ENCODE measurements at regions not wholly inside any gene's neighbourhood (a gene's known extent, or its start where the extent isn't known, plus 50 kb on each side); places are given as distances from the start of the nearest gene placed in this dataset.

GRCh38 chr13:107466326-107467099, 748.8 kb downstream of the LIG4 start:
- Mint-ChIP-seq H3K27ac (no peak overlapping the region), H3K4me1 (no peaks in the 10 kb centered on the region), H3K27me3 (ENCODE audit: low read depth) (no peaks in the 10 kb centered on the region), H3K9me3 (no peaks in the 10 kb centered on the region), H3K36me3 (ENCODE audit: low read depth) (no peaks in the 10 kb centered on the region), H3K4me3 (no peak overlapping the region)
- TF ChIP-seq CTCF (IDR thresholded peaks at IDR 0.05; ENCODE audit: unreplicated experiment in 3 of 3) = no peak

GRCh38 chr13:107462501-107462900, 752.8 kb downstream of the LIG4 start:
- no peak for TF ChIP-seq CTCF (IDR thresholded peaks at IDR 0.05; ENCODE audit: unreplicated experiment in 3 of 3)
- Mint-ChIP-seq H3K27me3 (ENCODE audit: low read depth) (no peaks in the 10 kb centered on the region), H3K4me1 (no peaks in the 10 kb centered on the region), H3K36me3 (ENCODE audit: low read depth) (no peaks in the 10 kb centered on the region), H3K9me3 (no peaks in the 10 kb centered on the region), H3K4me3 (no peak overlapping the region), H3K27ac (no peak overlapping the region)

GRCh38 chr13:107461751-107462150, 753.6 kb downstream of the LIG4 start:
- Mint-ChIP-seq H3K36me3 (ENCODE audit: low read depth) (no peaks in the 10 kb centered on the region), H3K27ac (no peak overlapping the region), H3K4me3 (no peak overlapping the region), H3K9me3 (no peaks in the 10 kb centered on the region), H3K4me1 (no peaks in the 10 kb centered on the region), H3K27me3 (ENCODE audit: low read depth) (no peaks in the 10 kb centered on the region)
- TF ChIP-seq CTCF (IDR thresholded peaks at IDR 0.05; ENCODE audit: unreplicated experiment in 3 of 3) = no peak

GRCh38 chr13:107459430-107459829, 755.9 kb downstream of the LIG4 start:
- H3K9me3 Mint-ChIP-seq = no peaks in the 10 kb centered on the region
- no peak overlapping the region for H3K4me3 Mint-ChIP-seq
- H3K27me3 Mint-ChIP-seq (ENCODE audit: low read depth) = no peaks in the 10 kb centered on the region
- H3K4me1 Mint-ChIP-seq = no peaks in the 10 kb centered on the region
- TF ChIP-seq CTCF (IDR thresholded peaks at IDR 0.05; ENCODE audit: unreplicated experiment in 3 of 3) = no peak
- no peaks in the 10 kb centered on the region for H3K36me3 Mint-ChIP-seq (ENCODE audit: low read depth)
- no peak overlapping the region for H3K27ac Mint-ChIP-seq

- H3K9me3 Mint-ChIP-seq = peaks cover 7% of the 10 kb centered on the region
- no peak overlapping the region for H3K27ac Mint-ChIP-seq
- no peak overlapping the region for H3K4me3 Mint-ChIP-seq
- TF ChIP-seq CTCF (IDR thresholded peaks at IDR 0.05; ENCODE audit: unreplicated experiment in 3 of 3) = no peak
- no peaks in the 10 kb centered on the region for H3K36me3 Mint-ChIP-seq (ENCODE audit: low read depth)
- H3K4me1 Mint-ChIP-seq = no peaks in the 10 kb centered on the region
- no peaks in the 10 kb centered on the region for H3K27me3 Mint-ChIP-seq (ENCODE audit: low read depth)
These were observed 757.1 kb downstream of the LIG4 start for GRCh38 chr13:107458269-107458668.

- no peak overlapping the region for H3K27ac Mint-ChIP-seq
These were observed 757.6 kb downstream of the LIG4 start for GRCh38 chr13:107457686-107458085.

More at GRCh38 chr13:107457686-107458085, 757.6 kb downstream of the LIG4 start:
- peaks cover 7% of the 10 kb centered on the region for H3K9me3 Mint-ChIP-seq
- no peak for TF ChIP-seq CTCF (IDR thresholded peaks at IDR 0.05; ENCODE audit: unreplicated experiment in 3 of 3)
- H3K4me3 Mint-ChIP-seq = no peak overlapping the region
- no peaks in the 10 kb centered on the region for H3K36me3 Mint-ChIP-seq (ENCODE audit: low read depth)
- H3K4me1 Mint-ChIP-seq = no peaks in the 10 kb centered on the region
- H3K27me3 Mint-ChIP-seq (ENCODE audit: low read depth) = no peaks in the 10 kb centered on the region
